GM23248 (cell line): ENCODE measurements at regions not wholly inside any gene's neighbourhood (a gene's known extent, or its start where the extent isn't known, plus 50 kb on each side); places are given as distances from the start of the nearest gene placed in this dataset.
A peak's percentile ranks its signal among the peaks of the same experiment; 100 is the strongest.

Experiments
- DNase-seq: peaks from one replicate; pipeline ENCODE4 v3.0.0-alpha.2; 2015
- H2AFZ ChIP-seq: fragments of 200-600 bp; sonication (generic); 2 replicates; pipeline ENCODE4 v1.6.1; 2016; ENCODE audit warnings: antibody characterized with exemption
- H3F3A ChIP-seq: fragments of 200-600 bp; sonication (generic); 2 replicates; pipeline ENCODE4 v1.6.1; 2016; ENCODE audit warnings: mild to moderate bottlenecking, antibody characterized with exemption, mixed run types; ENCODE audit not compliant: insufficient read depth
- H3K27ac ChIP-seq: fragments of 200-600 bp; sonication (generic); 2 replicates; pipeline ENCODE4 v1.5.1; 2016; ENCODE audit warnings: mild to moderate bottlenecking
- H3K27me3 ChIP-seq: fragments of 200-600 bp; sonication (generic); replicated peaks from 2 replicates; pipeline ENCODE4 v1.6.1; 2016; ENCODE audit warnings: mild to moderate bottlenecking; ENCODE audit not compliant: insufficient read depth
- H3K36me3 ChIP-seq: fragments of 200-600 bp; sonication (generic); 2 replicates; pipeline ENCODE4 v1.6.1; 2016; ENCODE audit warnings: low read depth, mild to moderate bottlenecking
- H3K4me1 ChIP-seq: fragments of 200-600 bp; sonication (generic); 2 replicates; pipeline ENCODE4 v1.6.1; 2016; ENCODE audit warnings: mild to moderate bottlenecking; ENCODE audit not compliant: insufficient read depth
- H3K4me2 ChIP-seq: fragments of 200-600 bp; sonication (generic); one replicate; pipeline ENCODE4 v1.6.1; 2016; ENCODE audit warnings: mild to moderate bottlenecking; ENCODE audit not compliant: unreplicated experiment
- H3K4me3 ChIP-seq: fragments of 200-600 bp; sonication (generic); 2 replicates; pipeline ENCODE4 v1.5.1; 2016; ENCODE audit warnings: mild to moderate bottlenecking
- H3K79me2 ChIP-seq: fragments of 200-600 bp; sonication (generic); 2 replicates; pipeline ENCODE4 v1.6.1; 2016; ENCODE audit warnings: mild to moderate bottlenecking; ENCODE audit not compliant: insufficient read depth
- H3K9ac ChIP-seq: fragments of 200-600 bp; sonication (generic); 2 replicates; pipeline ENCODE4 v1.6.1; 2016; ENCODE audit warnings: mild to moderate bottlenecking
- H3K9me2 ChIP-seq: fragments of 200-600 bp; sonication (generic); 2 replicates; pipeline ENCODE4 v1.6.1; 2016; ENCODE audit warnings: mixed run types, mild to moderate bottlenecking, moderate library complexity; ENCODE audit not compliant: insufficient read depth
- H3K9me3 ChIP-seq: fragments of 200-600 bp; sonication (generic); one replicate; pipeline ENCODE4 v1.6.1; 2017; ENCODE audit warnings: low read depth
- H4K20me1 ChIP-seq: fragments of 200-600 bp; sonication (generic); 2 replicates; pipeline ENCODE4 v1.6.0; 2016; ENCODE audit not compliant: insufficient read depth
- EZH2 ChIP-seq: fragments of 200-600 bp; sonication (generic); IDR thresholded peaks from 2 replicates; pipeline ENCODE4 v1.6.1; 2018; ENCODE audit warnings: antibody characterized with exemption, mild to moderate bottlenecking; ENCODE audit not compliant: insufficient read depth, poor library complexity, severe bottlenecking
- EZH2phosphoT487 ChIP-seq: fragments of 200-600 bp; sonication (generic); IDR thresholded peaks from 2 replicates; pipeline ENCODE4 v1.6.1; 2018; ENCODE audit warnings: antibody characterized with exemption, moderate library complexity, mild to moderate bottlenecking, low read depth; ENCODE audit not compliant: insufficient read depth
- WGBS, 2 experiments: methylation state at CpG; one replicate each; pipeline ENCODE4 v1.1.6; 2015 to 2017; ENCODE audit warnings: low lambda C conversion rate in 2 of 2, low coverage in 1 of 2; ENCODE audit errors: missing lambda C conversion rate in 2 of 2; 5-methylcytosine and 5-hydroxymethylcytosine counted together
- in situ Hi-C: fragments of 300-500 bp; cut with MboI; formaldehyde crosslinking; loops from 2 replicates; pipeline ENCODE4 v1.15.0; 2020

DNA sequence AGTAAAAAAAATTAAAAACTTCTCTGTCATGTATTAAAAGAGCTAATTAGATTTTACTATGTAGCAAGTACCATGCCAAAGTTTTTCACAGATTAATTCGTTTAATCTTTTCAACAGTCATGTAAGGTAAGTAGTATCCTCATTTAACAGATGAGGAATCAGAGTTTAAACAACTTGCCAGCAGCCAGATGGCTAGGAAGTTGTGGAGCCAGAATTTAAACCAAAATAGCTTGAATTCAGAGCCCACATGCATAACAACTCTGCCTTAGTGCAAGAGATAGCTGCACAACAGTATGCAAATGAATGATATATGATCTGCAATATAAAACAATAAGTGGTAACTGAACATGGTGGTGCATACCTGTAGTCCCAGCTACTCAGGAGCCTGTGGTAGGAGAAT, 75.3 kb downstream of the NAP1L3 start:
- Histone ChIP-seq H3K9ac (no peak overlapping the region), H3F3A (no peaks in the 10 kb centered on the region), H3K79me2 (no peaks in the 10 kb centered on the region), H3K9me2 (no peaks in the 10 kb centered on the region), H3K27me3 (no peaks in the 10 kb centered on the region), H3K9me3 (no peaks in the 10 kb centered on the region), H3K36me3 (no peaks in the 10 kb centered on the region), H3K4me2 (no peak overlapping the region), H2AFZ (no peak overlapping the region), H4K20me1 (no peaks in the 10 kb centered on the region), H3K4me1 (no peaks in the 10 kb centered on the region), H3K4me3 (no peak overlapping the region), H3K27ac (no peak overlapping the region)
- no peak for DNase-seq
- in situ Hi-C loops = no loop called here
- 9 to 21% methylated on average over 1 of the region's 1 CpG for WGBS, 2 experiments
- no peak for TF ChIP-seq EZH2phosphoT487

DNA sequence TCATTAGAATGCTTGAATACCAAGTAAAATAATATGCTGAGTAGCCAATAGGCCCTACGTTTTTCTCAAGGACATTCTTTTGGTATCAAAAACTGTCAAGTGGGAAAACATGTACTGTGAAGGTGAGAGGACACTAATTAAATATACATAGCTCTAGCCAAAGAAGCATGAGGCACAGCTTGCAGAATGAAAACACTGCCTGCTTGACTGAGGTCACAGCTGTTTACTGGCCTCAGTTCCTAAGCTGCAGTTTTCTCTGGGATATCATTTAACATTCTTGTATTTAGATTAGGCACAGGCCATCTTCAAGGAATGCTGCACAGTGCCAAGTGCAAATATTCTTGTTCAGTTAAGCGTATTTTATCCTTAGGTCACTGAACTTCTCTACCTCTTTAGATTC, 78.6 kb downstream of the NAP1L3 start:
- Histone ChIP-seq H3K4me3 (no peak overlapping the region), H3K4me1 (no peaks in the 10 kb centered on the region), H3K9me2 (no peaks in the 10 kb centered on the region), H3K36me3 (no peaks in the 10 kb centered on the region), H3K79me2 (no peaks in the 10 kb centered on the region), H2AFZ (no peak overlapping the region), H3K27ac (no peak overlapping the region), H3K9ac (no peak overlapping the region), H3K27me3 (no peaks in the 10 kb centered on the region), H3K4me2 (no peak overlapping the region), H3K9me3 (no peaks in the 10 kb centered on the region), H4K20me1 (no peaks in the 10 kb centered on the region), H3F3A (no peaks in the 10 kb centered on the region)
- TF ChIP-seq EZH2 (no peak), EZH2phosphoT487 (no peak)
- DNase-seq = no peak
- in situ Hi-C loops = no loop called here
- 0 to 15% methylated on average over 2 of the region's 2 CpGs for WGBS, 2 experiments

DNA sequence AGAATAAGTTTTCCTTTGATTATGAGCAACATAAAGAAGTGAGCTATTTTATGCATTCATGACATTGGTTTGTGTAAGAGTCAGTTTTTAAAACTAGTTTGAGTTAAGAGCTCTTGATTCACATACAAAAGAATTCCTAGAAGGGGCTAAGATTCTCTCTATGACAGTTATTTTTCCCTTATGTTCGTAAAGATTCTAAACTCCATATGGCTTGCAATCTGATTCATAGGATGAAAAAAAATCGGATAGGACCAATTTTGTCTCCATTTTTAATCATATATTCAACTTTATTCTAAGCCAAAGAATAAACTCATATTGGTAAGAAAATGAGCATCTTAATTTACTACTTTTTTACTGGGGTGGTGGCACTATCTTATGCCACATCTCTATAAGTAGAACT, 79.4 kb downstream of the NAP1L3 start:
- Histone ChIP-seq H3K27ac (no peak overlapping the region), H3K4me3 (no peak overlapping the region), H3K27me3 (no peaks in the 10 kb centered on the region), H3K9me2 (no peaks in the 10 kb centered on the region), H3K4me2 (no peak overlapping the region), H3K9me3 (no peaks in the 10 kb centered on the region), H3K36me3 (no peaks in the 10 kb centered on the region), H2AFZ (no peak overlapping the region), H3K4me1 (no peaks in the 10 kb centered on the region), H3K9ac (no peak overlapping the region), H3F3A (no peaks in the 10 kb centered on the region), H4K20me1 (no peaks in the 10 kb centered on the region), H3K79me2 (no peaks in the 10 kb centered on the region)
- DNase-seq = no peak
- WGBS, 2 experiments = 8 to 11% methylated on average over 2 of the region's 2 CpGs
- TF ChIP-seq EZH2 = no peak
- TF ChIP-seq EZH2phosphoT487 = no peak
- in situ Hi-C loops = no loop called here

DNA sequence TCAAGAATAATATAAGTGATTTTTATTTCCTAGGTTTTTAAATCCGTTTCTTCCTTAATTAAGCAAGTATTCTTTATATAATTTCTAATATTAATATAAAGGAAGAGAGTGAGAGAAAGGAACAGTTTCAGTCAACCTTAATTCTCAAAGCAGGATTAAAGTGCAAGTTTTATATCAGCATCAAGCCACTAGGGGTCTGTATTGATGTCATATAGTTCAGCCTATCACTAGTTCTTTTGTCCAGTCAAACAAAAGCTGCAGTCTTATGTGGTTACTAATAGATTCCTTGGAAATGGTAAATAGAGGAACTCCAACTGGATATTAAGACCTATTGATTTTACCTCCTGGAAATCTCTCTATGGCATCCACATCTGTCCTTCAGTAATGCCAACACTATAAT, 82.0 kb downstream of the NAP1L3 start:
- H3K27ac ChIP-seq = no peak overlapping the region
- no peaks in the 10 kb centered on the region for H3K9me3 ChIP-seq
- no peaks in the 10 kb centered on the region for H3K27me3 ChIP-seq
- H3F3A ChIP-seq = no peaks in the 10 kb centered on the region
- no peak overlapping the region for H2AFZ ChIP-seq
- in situ Hi-C loops = no loop called here
- TF ChIP-seq EZH2phosphoT487 (no peak), EZH2 (no peak)
- H3K4me3 ChIP-seq = no peak overlapping the region
- H3K36me3 ChIP-seq = no peaks in the 10 kb centered on the region
- no peaks in the 10 kb centered on the region for H3K9me2 ChIP-seq
- DNase-seq = peak; percentile 5
- no peaks in the 10 kb centered on the region for H3K79me2 ChIP-seq
- WGBS, 2 experiments = 6 to 14% methylated on average over 1 of the region's 1 CpG
- no peak overlapping the region for H3K9ac ChIP-seq
- no peaks in the 10 kb centered on the region for H4K20me1 ChIP-seq
- H3K4me1 ChIP-seq = no peaks in the 10 kb centered on the region
- H3K4me2 ChIP-seq = no peak overlapping the region

DNA sequence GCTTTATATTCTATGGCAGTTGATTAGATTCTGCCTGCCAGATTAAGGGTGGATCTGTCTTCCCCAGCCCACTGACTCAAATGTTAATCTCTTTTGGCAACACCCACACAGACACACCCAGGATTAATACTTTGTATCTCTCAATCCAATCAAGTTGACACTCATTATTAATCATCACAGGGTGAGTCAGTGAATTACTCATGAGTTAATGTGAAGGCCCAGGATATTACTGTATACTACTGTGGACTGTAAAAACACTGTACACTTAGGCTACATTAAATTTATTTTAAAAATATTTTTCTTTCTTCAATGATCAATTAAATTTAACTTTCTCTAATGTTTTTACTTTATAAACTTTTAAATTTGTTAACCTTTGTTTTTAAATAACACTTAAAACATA, 87.7 kb downstream of the NAP1L3 start:
- H3K9me3 ChIP-seq = no peaks in the 10 kb centered on the region
- no peak overlapping the region for H3K27ac ChIP-seq
- H3K4me2 ChIP-seq = no peak overlapping the region
- no peaks in the 10 kb centered on the region for H3K4me1 ChIP-seq
- DNase-seq = peak; percentile 40
- no peaks in the 10 kb centered on the region for H3K79me2 ChIP-seq
- no peaks in the 10 kb centered on the region for H3F3A ChIP-seq
- H3K27me3 ChIP-seq = no peaks in the 10 kb centered on the region
- H3K9me2 ChIP-seq = no peaks in the 10 kb centered on the region
- no peaks in the 10 kb centered on the region for H4K20me1 ChIP-seq
- no peaks in the 10 kb centered on the region for H3K36me3 ChIP-seq
- no peak overlapping the region for H2AFZ ChIP-seq
- in situ Hi-C loops = no loop called here
- TF ChIP-seq EZH2 (no peak), EZH2phosphoT487 (no peak)
- no peak overlapping the region for H3K4me3 ChIP-seq
- no peak overlapping the region for H3K9ac ChIP-seq
